ENCODE measurements at regions not wholly inside any gene's neighbourhood (a gene's known extent, or its start where the extent isn't known, plus 50 kb on each side); places are given as distances from the start of the nearest gene placed in this dataset.
"Not testable (repeated sequence)": the region's sequence is repeated elsewhere in the genome, so short reads cannot be mapped to it uniquely, and the experiment has no call there.

GRCh38 chr10:3559011-3559410 is 226.0 kb downstream of the KLF6 start:
- TF ChIP-seq CTCF (IDR thresholded peaks at IDR 0.05; ENCODE audit: unreplicated experiment in 3 of 3) = no peak
- Mint-ChIP-seq H3K27ac (no peak overlapping the region), H3K36me3 (ENCODE audit: low read depth) (no peaks in the 10 kb centered on the region), H3K4me3 (no peak overlapping the region), H3K27me3 (ENCODE audit: low read depth) (no peaks in the 10 kb centered on the region), H3K9me3 (peaks cover 2% of the 10 kb centered on the region), H3K4me1 (peaks cover 6% of the 10 kb centered on the region)

- not testable (repeated sequence) for H3K36me3 Mint-ChIP-seq (ENCODE audit: low read depth); H3K27me3 Mint-ChIP-seq (ENCODE audit: low read depth); H3K27ac Mint-ChIP-seq; H3K9me3 Mint-ChIP-seq; H3K4me1 Mint-ChIP-seq; H3K4me3 Mint-ChIP-seq
Observed at GRCh38 chr10:3556191-3557017, 228.6 kb downstream of the KLF6 start.

- Mint-ChIP-seq H3K4me1 (peaks cover 18% of the 10 kb centered on the region), H3K4me3 (no peak overlapping the region), H3K27ac (no peak overlapping the region), H3K9me3 (no peaks in the 10 kb centered on the region), H3K36me3 (ENCODE audit: low read depth) (no peaks in the 10 kb centered on the region), H3K27me3 (ENCODE audit: low read depth) (peaks cover 3% of the 10 kb centered on the region)
- TF ChIP-seq CTCF (IDR thresholded peaks at IDR 0.05; ENCODE audit: unreplicated experiment in 3 of 3) = no peak
Observed at GRCh38 chr10:3554121-3554522, 230.9 kb downstream of the KLF6 start.

GRCh38 chr10:3552281-3552680 is 232.7 kb downstream of the KLF6 start:
- no peak for TF ChIP-seq CTCF (IDR thresholded peaks at IDR 0.05; ENCODE audit: unreplicated experiment in 3 of 3)
- no peak overlapping the region for H3K27ac Mint-ChIP-seq
- H3K4me3 Mint-ChIP-seq = no peak overlapping the region
- no peaks in the 10 kb centered on the region for H3K36me3 Mint-ChIP-seq (ENCODE audit: low read depth)
- peaks cover 10% of the 10 kb centered on the region for H3K9me3 Mint-ChIP-seq
- H3K4me1 Mint-ChIP-seq = peaks cover 18% of the 10 kb centered on the region
- peaks cover 4% of the 10 kb centered on the region for H3K27me3 Mint-ChIP-seq (ENCODE audit: low read depth)

GRCh38 chr10:3551761-3552160 is 233.2 kb downstream of the KLF6 start:
- TF ChIP-seq CTCF (IDR thresholded peaks at IDR 0.05; ENCODE audit: unreplicated experiment in 3 of 3) = no peak
- peaks cover 18% of the 10 kb centered on the region for H3K4me1 Mint-ChIP-seq
- H3K27ac Mint-ChIP-seq = no peak overlapping the region
- peaks cover 12% of the 10 kb centered on the region for H3K9me3 Mint-ChIP-seq
- H3K36me3 Mint-ChIP-seq (ENCODE audit: low read depth) = no peaks in the 10 kb centered on the region
- H3K27me3 Mint-ChIP-seq (ENCODE audit: low read depth) = peaks cover 4% of the 10 kb centered on the region
- no peak overlapping the region for H3K4me3 Mint-ChIP-seq

- peaks cover 18% of the 10 kb centered on the region for H3K4me1 Mint-ChIP-seq
- H3K27me3 Mint-ChIP-seq (ENCODE audit: low read depth) = peaks cover 4% of the 10 kb centered on the region
- TF ChIP-seq CTCF (IDR thresholded peaks at IDR 0.05; ENCODE audit: unreplicated experiment in 3 of 3) = no peak
- no peak overlapping the region for H3K4me3 Mint-ChIP-seq
- H3K27ac Mint-ChIP-seq = no peak overlapping the region
- peaks cover 20% of the 10 kb centered on the region for H3K9me3 Mint-ChIP-seq
- no peaks in the 10 kb centered on the region for H3K36me3 Mint-ChIP-seq (ENCODE audit: low read depth)
Observed at GRCh38 chr10:3549118-3549517, 235.9 kb downstream of the KLF6 start.
